Keratinocyte (primary cell): ENCODE measurements at regions not wholly inside any gene's neighbourhood (a gene's known extent, or its start where the extent isn't known, plus 50 kb on each side); places are given as distances from the start of the nearest gene placed in this dataset.

Experiments used
- EZH2 ChIP-seq: IDR thresholded peaks from one replicate; pipeline ENCODE4 v1.6.1; 2012; ENCODE audit warnings: inconsistent platforms, mild to moderate bottlenecking, low read length, moderate library complexity
- TF ChIP-seq, protein P1 (sequence below), 3 experiments: IDR thresholded peaks in 1 of 3; conservative IDR thresholded peaks in 1 of 3; optimal IDR thresholded peaks in 1 of 3; 2 replicates in 2 of 3; 3 replicates in 1 of 3; pipeline versions ENCODE3 to v1.5.1; 2011; ENCODE audit warnings: low read length in 3 of 3, mild to moderate bottlenecking in 3 of 3, moderate library complexity in 2 of 3, control low read depth in 1 of 3, inconsistent platforms in 1 of 3; ENCODE audit not compliant: insufficient read depth in 2 of 3; ENCODE audit errors: extremely low read depth in 1 of 3

DNA sequence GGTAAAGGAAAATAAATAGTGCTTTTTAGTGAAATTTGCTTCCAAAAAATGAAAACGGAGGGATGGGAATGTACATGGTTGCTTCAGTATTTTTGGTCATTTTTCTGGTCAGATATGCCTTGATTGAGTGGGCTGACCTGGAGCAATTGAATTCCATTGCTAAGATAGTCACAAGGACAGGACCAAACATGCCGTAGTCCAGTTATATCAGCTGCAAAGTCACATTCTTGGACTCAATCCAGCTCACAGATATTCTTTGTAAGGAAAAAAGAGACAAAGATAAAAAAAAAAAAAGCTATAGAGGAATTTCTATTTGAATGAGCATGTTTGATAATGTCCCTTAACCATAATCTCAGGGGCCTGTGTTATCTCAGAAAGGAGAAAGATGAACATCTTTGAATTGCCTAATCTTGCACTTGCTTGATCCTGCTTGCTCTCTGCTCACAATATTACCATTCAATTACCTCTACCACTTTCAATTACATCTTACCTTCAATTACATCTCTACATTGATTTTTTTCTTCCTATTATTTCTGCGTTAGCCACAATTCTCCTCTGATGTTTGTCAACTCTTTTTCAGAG lies 75.4 kb upstream of the PACRGL start:
- TF ChIP-seq, protein P1, sequence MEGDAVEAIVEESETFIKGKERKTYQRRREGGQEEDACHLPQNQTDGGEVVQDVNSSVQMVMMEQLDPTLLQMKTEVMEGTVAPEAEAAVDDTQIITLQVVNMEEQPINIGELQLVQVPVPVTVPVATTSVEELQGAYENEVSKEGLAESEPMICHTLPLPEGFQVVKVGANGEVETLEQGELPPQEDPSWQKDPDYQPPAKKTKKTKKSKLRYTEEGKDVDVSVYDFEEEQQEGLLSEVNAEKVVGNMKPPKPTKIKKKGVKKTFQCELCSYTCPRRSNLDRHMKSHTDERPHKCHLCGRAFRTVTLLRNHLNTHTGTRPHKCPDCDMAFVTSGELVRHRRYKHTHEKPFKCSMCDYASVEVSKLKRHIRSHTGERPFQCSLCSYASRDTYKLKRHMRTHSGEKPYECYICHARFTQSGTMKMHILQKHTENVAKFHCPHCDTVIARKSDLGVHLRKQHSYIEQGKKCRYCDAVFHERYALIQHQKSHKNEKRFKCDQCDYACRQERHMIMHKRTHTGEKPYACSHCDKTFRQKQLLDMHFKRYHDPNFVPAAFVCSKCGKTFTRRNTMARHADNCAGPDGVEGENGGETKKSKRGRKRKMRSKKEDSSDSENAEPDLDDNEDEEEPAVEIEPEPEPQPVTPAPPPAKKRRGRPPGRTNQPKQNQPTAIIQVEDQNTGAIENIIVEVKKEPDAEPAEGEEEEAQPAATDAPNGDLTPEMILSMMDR (optimal IDR thresholded peaks at IDR 0.05 in 1 of 3, IDR thresholded peaks at IDR 0.05 in 1 of 3, conservative IDR thresholded peaks at IDR 0.05 in 1 of 3; ENCODE audit: extremely low read depth in 1 of 3, insufficient read depth in 2 of 3, low read length in 3 of 3) = no peak
- no peak for TF ChIP-seq EZH2
